Hepatic stellate cell (primary cell): ENCODE measurements at regions not wholly inside any gene's neighbourhood (a gene's known extent, or its start where the extent isn't known, plus 50 kb on each side); places are given as distances from the start of the nearest gene placed in this dataset.
"Not testable (repeated sequence)": the region's sequence is repeated elsewhere in the genome, so short reads cannot be mapped to it uniquely, and the experiment has no call there.

Experiments used
- DNase-seq: peaks from one replicate; pipeline ENCODE4 v3.0.0; 2011; ENCODE audit warnings: low spot score

DNA sequence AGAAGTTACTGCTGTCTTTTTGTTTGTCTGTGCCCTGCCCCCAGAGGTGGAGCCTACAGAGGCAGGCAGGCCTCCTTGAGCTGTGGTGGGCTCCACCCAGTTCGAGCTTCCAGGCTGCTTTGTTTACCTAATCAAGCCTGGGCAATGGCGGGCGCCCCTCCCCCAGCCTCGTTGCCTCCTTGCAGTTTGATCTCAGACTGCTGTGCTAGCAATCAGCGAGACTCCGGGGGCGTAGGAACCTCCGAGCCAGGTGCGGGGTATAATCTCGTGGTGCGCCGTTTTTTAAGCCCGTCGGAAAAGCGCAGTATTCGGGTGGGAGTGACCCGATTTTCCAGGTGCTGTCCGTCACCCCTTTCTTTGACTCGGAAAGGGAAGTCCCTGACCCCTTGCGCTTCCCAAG is 335.6 kb downstream of the ADGRL2 start:
- DNase-seq: not testable (repeated sequence)

DNA sequence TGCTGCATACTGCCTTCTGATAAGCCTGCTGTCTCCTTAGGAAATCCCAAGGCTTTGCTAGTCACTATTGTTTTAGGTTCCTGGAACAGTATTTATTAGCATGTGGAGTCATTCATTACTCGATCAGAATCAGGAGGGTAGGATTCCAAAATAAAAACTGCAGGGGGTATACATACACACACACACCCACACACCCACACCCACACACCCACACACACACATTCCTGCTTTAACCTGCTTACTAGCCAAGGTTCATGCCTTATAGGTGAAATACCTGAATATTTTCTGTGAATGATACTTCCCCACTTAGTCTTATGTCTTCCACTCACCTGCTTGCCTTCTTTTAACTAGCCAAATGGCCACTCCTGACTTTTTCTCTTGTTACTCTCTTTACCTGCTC is 325.1 kb downstream of the ADGRL2 start:
- DNase-seq: no peak

DNA sequence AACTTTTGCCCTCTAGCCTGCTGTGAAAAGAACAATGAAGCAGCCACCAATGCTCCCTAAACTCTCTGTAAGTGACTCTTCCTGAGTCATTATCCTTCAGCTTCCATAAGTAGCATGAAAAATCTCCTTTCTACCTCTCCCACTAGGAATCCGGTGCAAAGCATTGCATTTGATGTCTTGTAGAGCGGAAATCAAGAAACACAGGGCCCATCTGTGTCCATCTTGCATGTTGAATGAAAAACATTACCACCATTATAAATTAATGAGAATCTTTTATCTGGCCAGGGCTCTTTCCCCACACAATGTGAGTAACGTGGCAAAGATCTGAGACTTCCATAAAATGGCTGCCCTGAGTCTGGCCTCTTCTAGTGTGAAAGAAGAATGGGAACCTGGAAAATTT is 324.4 kb downstream of the ADGRL2 start:
- DNase-seq: no peak

DNA sequence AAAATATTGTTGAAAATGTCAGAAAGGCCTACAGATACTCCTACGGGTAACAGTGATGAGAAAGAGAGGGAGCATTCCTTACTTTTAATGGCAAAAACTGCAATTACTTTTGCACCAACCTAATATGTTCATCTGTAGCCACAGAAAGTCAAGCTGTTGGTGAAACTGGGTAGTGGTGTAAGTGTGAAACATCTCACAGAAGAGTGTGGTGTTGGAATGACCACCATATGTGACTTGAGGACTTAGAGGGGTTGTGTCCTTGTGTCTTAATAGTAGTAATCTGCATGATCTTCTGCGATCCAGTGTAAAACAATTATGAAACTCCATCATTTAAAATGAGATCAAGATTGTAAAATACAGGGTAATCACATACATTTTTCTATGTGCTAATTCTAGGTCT is 320.7 kb downstream of the ADGRL2 start:
- DNase-seq: no peak

DNA sequence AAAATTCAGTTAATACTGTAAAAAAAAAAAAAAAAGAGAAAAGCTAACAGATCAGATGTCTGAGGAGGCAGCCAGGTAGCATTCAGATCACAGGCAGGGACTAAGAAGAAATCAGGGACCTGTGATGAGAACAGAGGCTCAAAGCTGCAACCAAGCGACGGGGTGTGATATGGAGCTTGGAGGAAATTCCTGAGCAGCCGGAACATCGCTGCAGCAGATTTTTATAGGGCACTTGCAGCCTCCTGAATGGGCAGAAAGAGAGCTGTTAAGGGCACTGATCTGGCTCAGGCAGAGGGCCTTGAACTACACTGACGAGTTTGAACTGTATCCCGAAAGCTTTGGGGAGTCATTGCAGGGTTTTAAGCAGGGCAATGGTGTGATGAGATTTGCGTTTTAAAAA is 315.4 kb downstream of the ADGRL2 start:
- no peak for DNase-seq

DNA sequence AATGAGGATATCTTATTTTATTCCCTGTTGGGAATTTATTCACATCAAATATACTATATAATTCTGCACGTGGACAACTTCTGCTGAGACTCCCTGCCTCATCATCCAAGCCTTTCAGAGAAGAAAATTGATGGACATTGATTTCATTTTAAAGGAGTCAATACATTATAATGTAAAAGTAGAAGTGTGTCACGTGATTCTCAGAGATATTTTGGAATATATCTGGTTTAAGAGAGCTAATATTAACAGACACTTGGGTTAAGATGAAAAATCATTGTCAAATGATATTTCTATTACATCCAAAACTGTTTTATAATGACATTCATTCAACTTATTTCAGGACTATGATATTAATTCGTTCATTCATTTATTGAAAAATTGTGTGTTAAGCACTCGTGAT is 314.2 kb downstream of the ADGRL2 start:
- DNase-seq: no peak

DNA sequence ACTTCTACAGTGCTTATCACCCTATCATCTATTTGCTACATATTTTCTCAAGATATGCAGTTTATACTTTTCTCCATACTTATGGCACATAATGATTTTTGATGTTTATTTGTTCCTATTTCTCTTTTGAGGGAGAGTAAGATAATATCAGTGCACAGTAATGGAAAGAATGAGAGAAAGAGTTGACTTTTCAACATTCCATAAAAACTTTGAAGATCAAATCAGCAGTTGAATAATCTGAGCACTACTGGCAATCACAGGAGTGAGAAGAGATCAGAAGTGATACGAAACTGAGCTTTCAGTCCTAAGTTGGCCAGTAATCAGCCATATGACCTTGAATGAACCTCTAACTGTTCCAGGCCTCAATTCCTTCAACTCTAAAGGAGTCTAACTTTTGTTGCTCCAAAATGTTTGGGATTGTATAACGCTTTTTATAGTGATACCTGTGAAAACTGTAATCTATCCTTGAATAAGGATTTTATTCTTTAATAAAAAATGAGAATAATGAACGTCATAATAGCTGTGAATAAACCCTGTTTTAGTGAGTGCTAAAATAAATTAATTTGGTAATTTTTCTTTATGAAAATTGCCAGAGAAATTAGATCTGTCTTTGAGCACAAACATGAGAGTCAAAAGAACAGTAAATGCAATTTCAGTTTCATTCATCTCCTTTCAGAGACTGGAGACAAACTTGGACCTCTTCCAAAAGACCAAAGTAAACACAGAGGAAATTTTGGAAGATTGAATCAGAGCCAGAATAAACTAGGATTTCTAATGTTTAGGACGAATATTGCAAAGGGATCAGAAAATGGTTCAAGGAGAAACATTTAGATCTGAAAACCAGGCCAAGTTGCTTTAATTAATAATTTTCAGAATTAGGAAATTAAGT is 309.9 kb downstream of the ADGRL2 start:
- DNase-seq: no peak

DNA sequence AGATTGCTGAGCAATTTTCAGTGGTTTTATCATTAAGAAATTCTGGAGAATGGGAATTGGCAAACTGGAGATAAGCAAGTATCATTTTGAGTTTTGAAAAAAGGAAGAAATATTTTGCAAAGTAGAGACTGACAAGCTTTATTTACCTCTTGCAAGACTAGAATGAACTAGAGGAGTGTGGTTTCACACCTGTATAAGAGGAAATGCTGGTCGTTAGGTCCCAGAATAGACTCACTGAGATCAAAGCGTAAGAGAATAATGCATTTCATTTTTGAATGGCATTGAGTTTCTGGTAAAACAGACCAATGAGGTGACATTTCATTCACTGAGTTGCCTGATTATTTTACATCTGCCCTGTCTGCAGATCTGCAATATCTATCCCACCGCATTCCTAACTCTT is 308.1 kb downstream of the ADGRL2 start:
- DNase-seq: no peak

DNA sequence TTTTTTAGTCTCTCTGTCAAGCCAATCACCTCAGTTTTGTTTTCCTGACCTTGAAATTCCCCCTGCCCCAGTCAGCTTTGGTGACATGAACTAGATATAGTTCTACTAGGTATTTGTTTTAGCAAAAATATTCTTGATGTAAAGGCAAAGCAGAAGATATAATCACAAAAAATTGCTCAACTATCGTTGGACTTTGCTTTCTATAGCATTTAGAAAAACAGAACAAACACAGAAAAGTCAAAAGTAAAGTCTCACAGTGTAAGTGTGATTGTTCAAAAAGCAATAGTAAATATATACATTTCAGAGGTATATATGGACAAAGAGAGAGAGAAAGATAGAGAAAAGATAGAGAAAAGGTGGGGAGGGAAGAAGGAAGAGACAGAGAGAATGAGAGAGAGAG is 305.9 kb downstream of the ADGRL2 start:
- no peak for DNase-seq

DNA sequence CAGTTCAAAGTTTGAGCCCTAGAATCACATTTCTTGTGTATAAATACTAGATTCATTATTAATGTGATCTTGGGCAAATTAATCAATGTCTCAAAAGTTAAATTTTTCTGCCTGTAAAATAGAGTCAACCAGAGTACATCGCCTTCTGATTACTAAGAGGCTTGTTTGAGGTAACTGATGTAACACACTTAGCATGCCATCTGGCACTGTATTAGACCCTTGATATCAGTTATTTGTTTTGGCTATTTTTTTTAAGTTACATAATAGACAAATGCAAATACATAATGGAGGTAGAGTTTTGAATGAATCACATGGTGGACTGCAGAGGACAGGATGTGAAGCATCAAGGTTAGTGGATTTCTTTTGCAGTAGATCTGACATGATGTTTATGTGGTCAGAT is 298.4 kb downstream of the ADGRL2 start:
- no peak for DNase-seq

DNA sequence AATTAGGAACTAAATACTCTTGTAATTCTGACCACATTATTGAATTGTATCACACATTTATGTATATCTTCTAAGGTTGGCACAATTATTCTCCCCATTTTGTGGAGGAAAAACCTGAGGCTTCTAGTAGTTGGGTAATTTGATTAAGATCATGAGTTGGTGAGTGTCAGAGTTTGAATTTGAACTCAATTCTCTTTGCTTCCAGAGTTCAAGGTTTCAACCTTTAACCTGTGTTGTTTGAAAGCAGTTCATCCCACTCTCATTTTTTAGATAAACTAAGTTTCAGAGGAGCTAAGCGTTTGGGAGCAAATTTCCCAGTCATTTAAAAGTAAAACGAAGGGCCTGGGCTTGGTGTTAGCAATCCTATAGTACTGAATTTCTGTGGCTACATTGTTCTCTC is 293.4 kb downstream of the ADGRL2 start:
- DNase-seq: no peak

DNA sequence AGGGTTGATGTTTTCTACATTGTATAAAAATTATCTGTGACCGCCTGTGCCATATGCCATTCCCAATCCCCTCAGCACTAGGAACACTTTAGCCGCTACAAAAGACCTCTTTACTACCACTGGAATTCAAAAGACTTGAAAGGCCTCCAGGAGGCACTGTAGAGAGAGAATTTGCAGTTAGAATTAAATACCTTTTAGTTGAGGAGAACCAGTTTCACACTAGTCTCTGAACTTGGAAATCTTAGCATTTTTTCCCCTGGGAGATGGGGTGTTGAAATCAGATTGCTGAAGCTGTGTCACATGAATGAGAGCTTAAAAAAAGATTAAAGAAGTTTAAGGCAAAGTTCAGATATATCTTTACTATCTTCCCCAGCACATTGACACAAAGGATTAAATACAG is 291.0 kb downstream of the ADGRL2 start:
- no peak for DNase-seq

DNA sequence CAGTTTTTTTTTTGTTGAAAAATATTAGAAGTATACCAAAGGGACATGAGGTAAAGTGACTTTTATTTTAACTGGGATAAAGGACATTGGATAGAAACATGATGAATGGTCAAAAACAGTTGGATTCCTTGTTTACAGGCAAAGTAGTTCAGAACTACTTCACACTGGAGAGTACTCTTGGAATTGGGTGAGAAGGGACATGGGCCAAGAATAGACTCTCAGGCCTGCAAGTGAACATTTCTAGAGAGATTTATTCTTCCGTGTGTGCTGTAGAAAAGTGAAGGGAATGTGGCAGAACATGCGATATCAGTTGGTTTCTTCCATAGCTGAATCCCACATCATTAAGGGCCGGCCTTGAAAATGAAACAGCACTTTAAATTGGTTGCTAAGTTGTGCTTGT is 290.5 kb downstream of the ADGRL2 start:
- DNase-seq: no peak

DNA sequence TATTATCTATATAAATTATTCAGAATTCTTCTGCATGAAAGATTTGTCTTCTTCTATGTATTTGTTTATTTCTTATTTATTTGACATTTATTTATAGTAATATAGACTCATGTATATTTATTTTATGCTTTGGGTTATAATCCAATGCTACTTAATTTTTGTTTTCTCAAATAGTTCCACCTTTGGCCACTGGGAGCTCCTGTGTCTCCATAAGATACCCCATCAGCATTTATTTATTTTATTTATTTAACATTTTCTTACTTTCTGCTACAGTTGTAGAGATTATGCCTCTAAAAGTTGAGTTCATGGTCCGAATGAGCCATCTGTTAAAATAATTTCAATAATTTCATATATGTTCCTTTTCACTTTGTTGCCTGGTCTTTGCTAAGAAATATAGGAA is 289.4 kb downstream of the ADGRL2 start:
- DNase-seq: no peak

DNA sequence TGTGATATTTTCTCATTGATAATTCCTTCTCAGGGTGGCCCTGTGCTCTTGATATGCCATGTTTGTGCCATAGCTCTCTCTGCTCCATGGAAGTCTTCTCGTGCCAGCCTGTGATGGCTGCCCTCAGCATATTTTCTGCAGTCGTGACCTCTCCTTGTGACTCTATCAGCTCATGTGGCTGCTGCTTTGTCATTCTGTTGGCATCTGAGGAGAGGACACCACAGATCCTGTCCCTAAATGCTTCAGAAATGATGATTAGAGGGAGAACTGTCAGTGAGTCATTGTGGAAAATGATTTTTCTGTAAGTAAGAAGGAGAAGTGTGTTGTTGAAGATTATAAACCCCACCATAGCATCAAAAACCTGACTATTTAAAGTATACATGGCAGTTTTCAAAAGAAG is 286.0 kb downstream of the ADGRL2 start:
- DNase-seq: peak; percentile 2

DNA sequence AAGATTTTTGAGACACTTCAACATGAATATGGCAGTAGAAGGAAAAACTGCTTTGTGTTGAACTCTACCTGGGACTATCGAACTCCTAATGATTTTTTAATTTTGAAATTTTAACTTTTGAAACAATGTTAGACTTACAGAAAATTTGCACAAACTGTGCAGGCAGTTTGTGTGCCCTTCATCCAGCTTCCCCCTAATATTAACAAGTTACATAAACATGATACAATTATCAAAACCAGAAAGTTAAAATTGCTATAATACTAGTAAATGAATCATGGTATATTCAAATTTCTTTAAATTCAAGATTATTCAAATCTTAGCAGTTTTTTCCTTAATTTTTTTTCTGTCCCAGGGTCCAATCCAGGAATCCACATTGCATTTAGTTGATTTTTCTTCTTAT is 278.9 kb downstream of the ADGRL2 start:
- no peak for DNase-seq

DNA sequence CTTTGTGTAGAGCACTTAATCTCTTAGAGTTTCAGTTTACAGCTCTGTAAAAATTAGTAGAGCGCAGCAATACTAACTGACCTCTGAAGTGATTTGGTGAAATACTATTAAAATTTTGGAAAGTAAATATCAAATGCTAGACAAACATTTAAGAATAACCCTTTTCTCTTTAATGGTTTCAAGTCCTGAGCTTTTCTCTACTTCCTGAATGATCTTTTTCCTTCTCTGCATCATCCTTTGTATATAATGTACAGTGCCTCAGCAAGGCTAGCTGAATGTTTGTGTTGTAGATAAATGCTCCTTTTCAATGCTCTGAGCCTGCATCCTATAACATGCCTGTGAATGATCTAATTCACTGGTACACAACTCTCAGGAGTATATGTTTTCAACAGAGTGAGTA is 272.9 kb downstream of the ADGRL2 start:
- DNase-seq: no peak

DNA sequence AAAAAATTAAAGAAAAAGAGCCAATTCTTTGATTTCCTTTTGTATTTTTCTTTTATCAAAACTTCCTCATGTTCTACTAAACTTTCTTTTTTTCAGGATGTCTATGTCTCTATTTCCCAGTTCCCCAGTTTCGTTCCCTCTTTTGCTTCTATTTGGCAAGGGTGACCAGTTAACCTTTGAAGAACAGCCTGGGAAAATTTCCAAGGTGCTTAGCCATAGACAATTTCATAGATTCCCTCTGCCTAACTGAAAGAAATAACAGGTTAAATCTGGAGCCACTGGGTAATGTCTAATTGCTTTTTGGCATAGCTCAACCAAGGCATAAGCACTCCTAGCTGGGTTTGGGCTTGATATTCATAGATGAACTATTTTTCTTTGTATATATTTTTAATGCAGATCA is 272.3 kb downstream of the ADGRL2 start:
- DNase-seq: no peak

DNA sequence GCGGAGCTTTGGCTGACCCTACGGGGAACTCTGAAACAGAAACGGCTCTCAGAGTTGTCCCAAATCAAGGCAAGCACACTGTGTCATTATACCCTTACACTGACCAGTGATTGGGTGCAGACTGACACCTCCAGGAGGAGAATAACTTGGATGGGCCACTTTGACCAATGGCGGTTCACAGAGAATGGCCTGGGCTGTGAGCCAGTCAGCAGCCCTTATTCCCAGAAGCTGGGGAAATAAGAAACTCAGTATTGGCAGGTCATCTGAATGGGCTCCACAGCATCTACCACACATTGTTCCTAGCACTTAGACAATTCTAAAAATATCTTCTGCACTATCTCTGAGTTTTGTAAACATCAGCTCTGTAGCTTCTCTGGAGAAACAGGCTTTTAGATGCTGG is 265.2 kb downstream of the ADGRL2 start:
- no peak for DNase-seq

DNA sequence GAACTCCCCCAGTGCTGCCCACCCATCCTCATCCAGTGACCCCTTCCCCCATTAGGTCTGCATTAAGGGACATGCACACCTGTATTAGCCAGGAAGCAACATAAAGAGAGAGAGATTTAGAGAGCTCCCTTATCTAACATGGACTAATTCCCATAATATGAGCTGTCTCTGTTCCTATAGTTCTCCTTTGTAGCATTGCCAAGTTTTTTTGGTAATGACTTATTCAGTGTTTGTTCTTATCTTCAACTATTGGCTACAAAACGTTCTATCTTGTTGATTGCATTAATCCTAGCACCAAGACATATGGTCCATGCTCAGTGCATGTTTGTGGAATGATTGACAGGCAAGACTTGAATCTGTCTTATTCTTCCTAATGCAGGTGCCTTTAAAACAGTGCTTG is 264.0 kb downstream of the ADGRL2 start:
- no peak for DNase-seq

DNA sequence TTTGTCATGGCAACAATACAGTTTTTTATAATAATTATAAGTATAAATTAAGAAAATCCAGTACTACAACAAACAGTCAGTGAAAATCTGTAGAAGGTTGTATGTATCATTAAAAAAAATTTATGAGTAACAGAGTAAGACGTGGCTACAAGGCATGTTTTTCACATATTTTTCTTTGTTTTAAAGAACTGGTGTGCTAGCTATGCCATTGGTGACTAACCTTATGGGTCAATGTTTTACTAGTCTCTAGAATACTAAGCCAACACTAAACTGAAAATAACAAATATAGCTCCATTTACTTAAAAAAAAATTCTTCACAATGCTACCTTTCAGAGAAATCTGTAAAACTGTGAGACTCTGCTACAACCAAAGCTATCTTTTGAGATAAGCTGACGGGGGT is 261.5 kb downstream of the ADGRL2 start:
- no peak for DNase-seq

DNA sequence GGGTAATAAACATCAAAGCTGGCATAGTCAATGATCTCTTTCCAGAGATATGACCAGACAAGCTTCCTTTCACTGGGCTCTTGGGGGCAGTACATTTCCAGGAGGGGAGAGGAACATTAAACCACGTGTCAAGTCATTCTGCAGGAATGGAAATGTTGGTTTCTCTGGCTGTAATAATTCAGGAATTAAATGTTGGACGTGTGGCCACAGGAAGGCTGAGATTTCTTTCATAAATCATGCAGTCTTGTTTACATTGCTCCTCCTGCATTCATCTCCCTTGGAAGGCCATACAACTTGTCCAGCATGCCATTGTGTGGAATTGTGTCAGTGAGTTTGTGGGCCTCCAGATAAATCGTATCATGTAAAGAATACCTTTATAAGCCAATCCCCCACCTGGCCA is 259.2 kb downstream of the ADGRL2 start:
- peak; percentile 3 for DNase-seq

DNA sequence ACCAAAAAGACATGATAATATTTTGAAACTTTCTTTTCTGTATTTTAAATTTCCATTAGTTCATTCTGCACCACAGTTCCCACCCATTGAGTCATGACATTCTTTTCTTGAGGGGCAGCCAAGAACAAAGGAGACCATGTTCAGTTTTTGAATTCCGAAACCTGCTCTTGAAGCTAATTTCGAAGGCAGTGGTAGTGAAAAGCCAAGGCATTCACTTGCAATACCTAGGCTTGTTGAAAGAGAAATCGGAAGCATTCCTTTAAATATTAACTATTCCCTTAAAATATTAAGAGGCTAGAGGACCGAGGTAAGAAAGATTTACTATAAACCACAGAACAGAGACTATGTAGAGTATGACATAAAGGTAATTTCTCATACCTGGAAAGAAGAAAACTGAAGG is 256.3 kb downstream of the ADGRL2 start:
- DNase-seq: no peak

DNA sequence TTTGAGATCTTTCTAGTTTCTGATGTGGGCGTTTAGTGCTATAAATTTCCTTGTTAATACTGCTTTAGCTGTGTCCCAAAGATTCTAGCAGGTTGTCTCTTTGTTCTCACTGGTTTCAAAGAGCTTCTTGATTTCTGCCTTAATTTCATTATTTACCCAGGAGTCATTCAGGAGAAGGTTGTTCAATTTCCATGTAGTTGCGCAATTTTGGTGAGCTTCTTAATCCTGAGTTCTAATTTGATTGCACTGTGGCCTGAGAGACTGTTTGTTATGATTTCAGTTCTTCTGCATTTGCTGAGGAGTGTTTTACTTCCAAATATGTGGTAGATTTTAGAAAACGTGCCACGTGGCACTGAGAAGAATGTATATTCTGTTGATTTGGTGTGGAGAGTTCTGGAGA is 254.6 kb downstream of the ADGRL2 start:
- DNase-seq: not testable (repeated sequence)
